Smooth muscle cell (in vitro differentiated cells): ENCODE measurements at regions not wholly inside any gene's neighbourhood (a gene's known extent, or its start where the extent isn't known, plus 50 kb on each side); places are given as distances from the start of the nearest gene placed in this dataset.

ENCODE experiments used
- DNase-seq: peaks from one replicate; lab custom pipeline; 2025; ENCODE audit not compliant: unreplicated experiment; lab: John Stamatoyannopoulos, UW
- H2AFZ ChIP-seq: fragments of 200-600 bp; sonication (generic); 2 replicates; pipeline ENCODE4 v1.6.0; 2016; ENCODE audit warnings: antibody characterized with exemption, low read depth, mild to moderate bottlenecking
- H3F3A ChIP-seq: fragments of 200-600 bp; sonication (generic); 2 replicates; pipeline ENCODE4 v1.6.0; 2017; ENCODE audit warnings: antibody characterized with exemption, low read depth
- H3K27ac ChIP-seq: fragments of 200-600 bp; sonication (generic); 2 replicates; pipeline ENCODE4 v1.5.1; 2016; ENCODE audit warnings: low read depth, mild to moderate bottlenecking
- H3K27me3 ChIP-seq: fragments of 200-600 bp; sonication (generic); 2 replicates; pipeline ENCODE4 v1.6.1; 2016; ENCODE audit warnings: low read depth, mild to moderate bottlenecking
- H3K36me3 ChIP-seq: fragments of 200-600 bp; sonication (generic); 2 replicates; pipeline ENCODE4 v1.5.1; 2016; ENCODE audit warnings: low read depth
- H3K4me1 ChIP-seq: fragments of 200-600 bp; sonication (generic); 2 replicates; pipeline ENCODE4 v1.5.1; 2016; ENCODE audit warnings: low read depth
- H3K4me2 ChIP-seq: fragments of 200-600 bp; sonication (generic); 2 replicates; pipeline ENCODE4 v1.6.0; 2016; ENCODE audit warnings: mild to moderate bottlenecking
- H3K4me3 ChIP-seq: fragments of 200-600 bp; sonication (generic); 2 replicates; pipeline ENCODE4 v1.5.1; 2016; ENCODE audit warnings: mild to moderate bottlenecking
- H3K79me2 ChIP-seq: fragments of 200-600 bp; sonication (generic); 2 replicates; pipeline ENCODE4 v1.6.0; 2016; ENCODE audit warnings: low read depth, mild to moderate bottlenecking
- H3K9ac ChIP-seq: fragments of 200-600 bp; sonication (generic); 2 replicates; pipeline ENCODE4 v1.6.0; 2016; ENCODE audit warnings: low read depth
- H3K9me3 ChIP-seq: fragments of 200-600 bp; sonication (generic); replicated peaks from 2 replicates; pipeline ENCODE4 v1.5.1; 2016; ENCODE audit warnings: low read depth
- H4K20me1 ChIP-seq: fragments of 200-600 bp; sonication (generic); 2 replicates; pipeline ENCODE4 v1.6.0; 2016; ENCODE audit warnings: low read depth
- CTCF ChIP-seq: fragments of 200-600 bp; sonication (generic); IDR thresholded peaks from 2 replicates; pipeline ENCODE4 v1.5.1; 2017; ENCODE audit warnings: borderline replicate concordance, mild to moderate bottlenecking, antibody characterized with exemption; ENCODE audit not compliant: insufficient read depth, poor library complexity, severe bottlenecking
- WGBS: methylation state at CpG from one replicate; pipeline ENCODE4 v1.1.7; 2016; ENCODE audit warnings: low lambda C conversion rate; 5-methylcytosine and 5-hydroxymethylcytosine counted together

- H3K79me2 ChIP-seq, result no peaks in the 10 kb centered on the region
- no peak for TF ChIP-seq CTCF
- H2AFZ ChIP-seq, result no peak overlapping the region
- H3K36me3 ChIP-seq, result no peaks in the 10 kb centered on the region
- H3K9me3 ChIP-seq, result no peaks in the 10 kb centered on the region
- WGBS, result 97% methylated on average over 12 of the region's 12 CpGs
- H3K27ac ChIP-seq, result no peak overlapping the region
- H3K4me3 ChIP-seq, result no peak overlapping the region
- no peaks in the 10 kb centered on the region for H3F3A ChIP-seq
- H3K4me2 ChIP-seq, result no peak overlapping the region
- no peak overlapping the region for H3K9ac ChIP-seq
- no peaks in the 10 kb centered on the region for H4K20me1 ChIP-seq
- no peak for DNase-seq
- no peaks in the 10 kb centered on the region for H3K4me1 ChIP-seq
- no peaks in the 10 kb centered on the region for H3K27me3 ChIP-seq
Measured at GRCh38 chr12:31227401-31227981, 98.5 kb downstream of the SINHCAF start.

GRCh38 chr12:31228811-31229792 lies 96.8 kb downstream of the SINHCAF start:
- 89% methylated on average over 23 of the region's 23 CpGs for WGBS
- H2AFZ ChIP-seq, result no peak overlapping the region

GRCh38 chr12:31230004-31230403 lies 95.9 kb downstream of the SINHCAF start:
- Histone ChIP-seq H3K4me1 (no peaks in the 10 kb centered on the region), H3K9me3 (no peaks in the 10 kb centered on the region), H3K9ac (no peak overlapping the region), H3K27ac (no peak overlapping the region), H2AFZ (no peak overlapping the region), H3K36me3 (no peaks in the 10 kb centered on the region), H3K4me2 (no peak overlapping the region), H3K4me3 (no peak overlapping the region), H3K79me2 (no peaks in the 10 kb centered on the region), H3F3A (no peaks in the 10 kb centered on the region), H3K27me3 (no peaks in the 10 kb centered on the region), H4K20me1 (no peaks in the 10 kb centered on the region)
- no peak for TF ChIP-seq CTCF
- 60% methylated on average over 5 of the region's 5 CpGs for WGBS
- DNase-seq, result no peak

More at GRCh38 chr12:31228811-31229792, 96.8 kb downstream of the SINHCAF start:
- no peak for TF ChIP-seq CTCF
- Histone ChIP-seq H4K20me1 (no peaks in the 10 kb centered on the region), H3K4me2 (no peak overlapping the region), H3K4me3 (no peak overlapping the region), H3K9ac (no peak overlapping the region), H3K27me3 (no peaks in the 10 kb centered on the region), H3F3A (no peaks in the 10 kb centered on the region), H3K4me1 (no peaks in the 10 kb centered on the region), H3K9me3 (no peaks in the 10 kb centered on the region), H3K27ac (no peak overlapping the region), H3K79me2 (no peaks in the 10 kb centered on the region), H3K36me3 (no peaks in the 10 kb centered on the region)
- DNase-seq, result no peak
